ENCODE measurements at regions not wholly inside any gene's neighbourhood (a gene's known extent, or its start where the extent isn't known, plus 50 kb on each side); places are given as distances from the start of the nearest gene placed in this dataset.

GRCh38 chr1:56185493-56185892, 393.9 kb downstream of the PLPP3 start:
- no peaks in the 10 kb centered on the region for H3K36me3 Mint-ChIP-seq (ENCODE audit: low read depth, unreplicated experiment)
- TF ChIP-seq, protein P1, sequence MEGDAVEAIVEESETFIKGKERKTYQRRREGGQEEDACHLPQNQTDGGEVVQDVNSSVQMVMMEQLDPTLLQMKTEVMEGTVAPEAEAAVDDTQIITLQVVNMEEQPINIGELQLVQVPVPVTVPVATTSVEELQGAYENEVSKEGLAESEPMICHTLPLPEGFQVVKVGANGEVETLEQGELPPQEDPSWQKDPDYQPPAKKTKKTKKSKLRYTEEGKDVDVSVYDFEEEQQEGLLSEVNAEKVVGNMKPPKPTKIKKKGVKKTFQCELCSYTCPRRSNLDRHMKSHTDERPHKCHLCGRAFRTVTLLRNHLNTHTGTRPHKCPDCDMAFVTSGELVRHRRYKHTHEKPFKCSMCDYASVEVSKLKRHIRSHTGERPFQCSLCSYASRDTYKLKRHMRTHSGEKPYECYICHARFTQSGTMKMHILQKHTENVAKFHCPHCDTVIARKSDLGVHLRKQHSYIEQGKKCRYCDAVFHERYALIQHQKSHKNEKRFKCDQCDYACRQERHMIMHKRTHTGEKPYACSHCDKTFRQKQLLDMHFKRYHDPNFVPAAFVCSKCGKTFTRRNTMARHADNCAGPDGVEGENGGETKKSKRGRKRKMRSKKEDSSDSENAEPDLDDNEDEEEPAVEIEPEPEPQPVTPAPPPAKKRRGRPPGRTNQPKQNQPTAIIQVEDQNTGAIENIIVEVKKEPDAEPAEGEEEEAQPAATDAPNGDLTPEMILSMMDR (IDR thresholded peaks at IDR 0.05; ENCODE audit: unreplicated experiment), result no peak
- H3K4me1 Mint-ChIP-seq (ENCODE audit: unreplicated experiment), result peaks cover 10% of the 10 kb centered on the region
- H3K4me3 Mint-ChIP-seq (ENCODE audit: unreplicated experiment), result no peak overlapping the region
- no peaks in the 10 kb centered on the region for H3K9me3 Mint-ChIP-seq (ENCODE audit: unreplicated experiment)
- no peaks in the 10 kb centered on the region for H3K27me3 Mint-ChIP-seq (ENCODE audit: unreplicated experiment)
- H3K27ac Mint-ChIP-seq (ENCODE audit: unreplicated experiment), result no peak overlapping the region
- no peak for DNase-seq (ENCODE audit: low spot score)

DNA sequence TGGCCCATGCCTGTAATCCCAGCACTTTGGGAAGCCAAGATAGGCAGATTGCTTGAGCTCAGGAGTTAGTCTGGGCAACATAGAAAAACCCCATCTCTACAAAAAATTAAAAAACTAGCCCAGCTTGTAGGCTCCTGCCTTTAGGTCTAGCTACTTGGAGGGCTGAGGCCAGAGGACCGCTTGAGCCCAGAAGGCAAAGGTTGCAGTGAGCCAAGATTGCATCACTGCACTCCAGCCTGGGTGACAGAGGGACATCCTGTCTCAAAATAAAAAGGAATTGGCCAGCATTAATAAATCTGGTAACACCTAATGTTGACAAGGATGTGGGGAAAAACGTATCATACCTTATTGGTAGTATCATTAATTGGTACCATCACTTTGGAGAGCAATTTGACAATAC, 396.2 kb downstream of the PLPP3 start:
- Mint-ChIP-seq H3K9me3 (ENCODE audit: unreplicated experiment) (no peaks in the 10 kb centered on the region), H3K27me3 (ENCODE audit: unreplicated experiment) (no peaks in the 10 kb centered on the region)
- TF ChIP-seq, protein P1 (IDR thresholded peaks at IDR 0.05; ENCODE audit: unreplicated experiment), result no peak

DNA sequence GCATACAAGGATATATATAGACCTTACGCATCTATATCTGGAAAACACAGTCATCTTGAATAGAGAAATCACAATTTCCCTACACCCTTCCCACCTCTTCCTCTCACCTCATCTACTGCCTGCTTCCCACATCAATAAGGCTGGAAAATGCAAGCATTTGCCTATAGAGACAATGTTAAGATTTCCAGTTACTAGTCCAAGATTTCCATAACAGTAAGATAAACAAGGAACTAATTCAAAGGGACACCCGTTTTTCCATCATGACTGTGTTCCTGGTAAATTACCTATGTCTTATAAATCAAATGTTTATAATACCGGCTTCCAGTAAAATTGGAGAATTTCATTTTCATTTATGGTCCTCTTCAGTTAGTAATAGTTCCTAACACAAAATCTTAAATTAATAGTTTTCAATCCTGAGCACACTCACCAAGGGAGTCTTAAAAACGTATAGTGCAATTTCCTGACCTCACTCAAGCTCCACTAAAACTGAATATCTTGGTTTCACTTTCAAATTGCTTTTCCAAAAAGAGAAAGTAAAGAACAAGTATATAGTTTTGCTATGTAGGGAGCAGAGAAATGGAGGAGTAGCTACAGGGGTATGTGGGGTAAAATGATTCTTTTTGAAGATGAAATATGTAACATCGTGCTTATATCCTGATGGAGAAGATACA, 398.7 kb downstream of the PLPP3 start:
- Mint-ChIP-seq H3K4me1 (ENCODE audit: unreplicated experiment) (no peaks in the 10 kb centered on the region), H3K9me3 (ENCODE audit: unreplicated experiment) (no peaks in the 10 kb centered on the region), H3K36me3 (ENCODE audit: low read depth, unreplicated experiment) (no peaks in the 10 kb centered on the region), H3K4me3 (ENCODE audit: unreplicated experiment) (no peak overlapping the region), H3K27ac (ENCODE audit: unreplicated experiment) (no peak overlapping the region), H3K27me3 (ENCODE audit: unreplicated experiment) (no peaks in the 10 kb centered on the region)
- DNase-seq (ENCODE audit: low spot score), result no peak
- TF ChIP-seq, protein P1 (IDR thresholded peaks at IDR 0.05; ENCODE audit: unreplicated experiment), result no peak

More for the DNA sequence above, 396.2 kb downstream of the PLPP3 start:
- Mint-ChIP-seq H3K4me3 (ENCODE audit: unreplicated experiment) (no peak overlapping the region), H3K36me3 (ENCODE audit: low read depth, unreplicated experiment) (no peaks in the 10 kb centered on the region), H3K4me1 (ENCODE audit: unreplicated experiment) (no peaks in the 10 kb centered on the region), H3K27ac (ENCODE audit: unreplicated experiment) (no peak overlapping the region)
- DNase-seq (ENCODE audit: low spot score), result no peak

DNA sequence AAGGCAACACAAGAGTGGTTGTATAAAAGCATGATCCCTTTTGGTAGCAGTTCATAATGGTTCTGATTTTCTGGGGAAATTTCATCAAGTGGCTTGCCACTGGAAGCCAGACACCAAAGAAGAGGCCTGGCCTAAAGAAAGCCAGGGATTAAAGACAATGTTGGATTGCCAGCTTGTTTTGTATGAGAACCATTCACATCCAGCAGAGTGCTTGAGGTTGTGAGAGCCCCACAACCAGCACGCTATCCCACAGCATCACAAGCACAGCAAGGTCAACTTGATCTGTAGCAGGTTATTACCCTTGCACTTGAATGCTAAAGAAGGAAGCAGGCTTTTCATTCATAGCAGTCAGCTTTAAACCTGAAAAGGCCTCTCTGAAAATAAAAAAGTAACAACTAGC, 399.8 kb downstream of the PLPP3 start:
- H3K27ac Mint-ChIP-seq (ENCODE audit: unreplicated experiment), result no peak overlapping the region
- TF ChIP-seq, protein P1 (IDR thresholded peaks at IDR 0.05; ENCODE audit: unreplicated experiment), result no peak
- H3K4me3 Mint-ChIP-seq (ENCODE audit: unreplicated experiment), result no peak overlapping the region
- no peaks in the 10 kb centered on the region for H3K36me3 Mint-ChIP-seq (ENCODE audit: low read depth, unreplicated experiment)
- no peaks in the 10 kb centered on the region for H3K4me1 Mint-ChIP-seq (ENCODE audit: unreplicated experiment)
- no peak for DNase-seq (ENCODE audit: low spot score)
- H3K27me3 Mint-ChIP-seq (ENCODE audit: unreplicated experiment), result no peaks in the 10 kb centered on the region
- H3K9me3 Mint-ChIP-seq (ENCODE audit: unreplicated experiment), result no peaks in the 10 kb centered on the region

DNA sequence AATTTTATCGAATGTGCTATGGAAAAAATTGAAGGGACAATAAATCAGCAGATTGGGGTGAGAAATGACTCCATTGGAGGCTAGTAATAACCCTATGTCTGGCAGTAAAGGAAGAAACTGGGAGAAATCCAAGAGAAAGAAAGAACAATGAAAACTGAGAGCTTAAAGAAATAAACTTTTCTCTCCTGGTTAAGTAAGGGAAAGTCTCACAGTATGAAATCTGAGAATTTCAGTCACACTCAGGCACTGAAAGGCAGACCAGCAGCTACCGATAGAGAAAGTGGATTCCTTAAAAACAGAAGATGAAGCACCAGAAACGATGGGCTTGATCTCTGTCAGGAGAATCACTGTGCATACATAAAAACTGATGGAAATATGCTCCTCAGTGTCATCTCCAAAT, 404.2 kb downstream of the PLPP3 start:
- DNase-seq (ENCODE audit: low spot score), result no peak
- Mint-ChIP-seq H3K27me3 (ENCODE audit: unreplicated experiment) (no peaks in the 10 kb centered on the region), H3K9me3 (ENCODE audit: unreplicated experiment) (no peaks in the 10 kb centered on the region), H3K27ac (ENCODE audit: unreplicated experiment) (no peak overlapping the region), H3K4me3 (ENCODE audit: unreplicated experiment) (no peak overlapping the region), H3K36me3 (ENCODE audit: low read depth, unreplicated experiment) (no peaks in the 10 kb centered on the region), H3K4me1 (ENCODE audit: unreplicated experiment) (no peaks in the 10 kb centered on the region)
- TF ChIP-seq, protein P1 (IDR thresholded peaks at IDR 0.05; ENCODE audit: unreplicated experiment), result no peak

Measured in endothelial cell (in vitro differentiated cells).